SHP77 treated with DMSO at 0.1 percent for 48 hours (cell line): ENCODE measurements at regions not wholly inside any gene's neighbourhood (a gene's known extent, or its start where the extent isn't known, plus 50 kb on each side); places are given as distances from the start of the nearest gene placed in this dataset.

Source experiments
- DNase-seq: peaks from one replicate; lab custom pipeline; 2025; lab: John Stamatoyannopoulos, UW

- DNase-seq = no peak
Measured at GRCh38 chr12:24723759-24724158, 225.1 kb downstream of the BCAT1 start.

GRCh38 chr12:24721191-24721590, 227.7 kb downstream of the BCAT1 start:
- no peak for DNase-seq

- no peak for DNase-seq
Measured at GRCh38 chr12:24719293-24719721, 229.6 kb downstream of the BCAT1 start.

- no peak for DNase-seq
Measured at GRCh38 chr12:24718617-24719016, 230.3 kb downstream of the BCAT1 start.

- DNase-seq = no peak
Measured at GRCh38 chr12:24714237-24714636, 234.7 kb downstream of the BCAT1 start.

- DNase-seq = no peak
Measured at GRCh38 chr12:24711056-24712008, 237.6 kb downstream of the BCAT1 start.

- DNase-seq = no peak
Measured at GRCh38 chr12:24709216-24709615, 239.7 kb downstream of the BCAT1 start.

GRCh38 chr12:24708718-24709117, 240.2 kb downstream of the BCAT1 start:
- DNase-seq = no peak

- no peak for DNase-seq
Measured at GRCh38 chr12:24708043-24708442, 240.9 kb downstream of the BCAT1 start.

- DNase-seq = no peak
Measured at GRCh38 chr12:24707334-24707733, 241.6 kb downstream of the BCAT1 start.

- DNase-seq = no peak
Measured at GRCh38 chr12:24705741-24706358, 243.1 kb downstream of the BCAT1 start.

GRCh38 chr12:24705216-24705615, 243.7 kb downstream of the BCAT1 start:
- DNase-seq = no peak

GRCh38 chr12:24701343-24701742, 247.6 kb downstream of the BCAT1 start:
- no peak for DNase-seq

GRCh38 chr12:24698972-24699371, 249.9 kb downstream of the BCAT1 start:
- no peak for DNase-seq

- DNase-seq = no peak
Measured at GRCh38 chr12:24697769-24698168, 251.1 kb downstream of the BCAT1 start.

GRCh38 chr12:24697295-24697694, 251.6 kb downstream of the BCAT1 start:
- no peak for DNase-seq

- no peak for DNase-seq
Measured at GRCh38 chr12:24696800-24697199, 252.1 kb downstream of the BCAT1 start.

- no peak for DNase-seq
Measured at GRCh38 chr12:24695657-24696329, 253.1 kb downstream of the BCAT1 start.

GRCh38 chr12:24695103-24695502, 253.8 kb downstream of the BCAT1 start:
- no peak for DNase-seq

GRCh38 chr12:24688601-24689000, 260.3 kb downstream of the BCAT1 start:
- DNase-seq = no peak

- no peak for DNase-seq
Measured at GRCh38 chr12:24681570-24681969, 267.3 kb downstream of the BCAT1 start.

GRCh38 chr12:24679126-24679525, 269.8 kb downstream of the BCAT1 start:
- DNase-seq = no peak

GRCh38 chr12:24678436-24678835, 270.5 kb downstream of the BCAT1 start:
- DNase-seq = no peak
